ENCODE measurements at regions not wholly inside any gene's neighbourhood (a gene's known extent, or its start where the extent isn't known, plus 50 kb on each side); places are given as distances from the start of the nearest gene placed in this dataset.

- no peak for TF ChIP-seq CTCF (IDR thresholded peaks at IDR 0.05)
- no peak for TF ChIP-seq EZH2phosphoT487 (IDR thresholded peaks at IDR 0.05)
- TF ChIP-seq EZH2 (IDR thresholded peaks at IDR 0.05) = no peak
Measured at GRCh38 chr13:31947506-31947905, 84.1 kb upstream of the FRY start.
